Activated naive CD8-positive, alpha-beta T cell treated with anti-CD3 and anti-CD28 coated beads, Interleukin-2, amount 50 U/mL, for 24 hours (primary cell): ENCODE measurements at regions not wholly inside any gene's neighbourhood (a gene's known extent, or its start where the extent isn't known, plus 50 kb on each side); places are given as distances from the start of the nearest gene placed in this dataset.
"Not testable (repeated sequence)": the region's sequence is repeated elsewhere in the genome, so short reads cannot be mapped to it uniquely, and the experiment has no call there.

Experiments used
- ATAC-seq: fragments of 150-1000 bp; cut with Tn5 transposase; one replicate; pipeline ENCODE4 v1.10.0; 2021
- DNase-seq: peaks from one replicate; pipeline ENCODE4 v3.0.0; 2021
- H3K27ac Mint-ChIP-seq: one replicate; pipeline ENCODE4 v1.8.0; 2021; ENCODE audit warnings: mild to moderate bottlenecking, mixed read lengths
- H3K27me3 Mint-ChIP-seq: one replicate; pipeline ENCODE4 v1.8.0; 2021; ENCODE audit warnings: mixed read lengths
- H3K36me3 Mint-ChIP-seq: one replicate; pipeline ENCODE4 v1.8.0; 2021; ENCODE audit warnings: low read depth, mixed read lengths
- H3K4me1 Mint-ChIP-seq: one replicate; pipeline ENCODE4 v1.8.0; 2021; ENCODE audit warnings: mixed read lengths
- H3K4me3 Mint-ChIP-seq: one replicate; pipeline ENCODE4 v1.8.0; 2021; ENCODE audit warnings: mild to moderate bottlenecking, moderate library complexity, mixed read lengths
- H3K9me3 Mint-ChIP-seq: one replicate; pipeline ENCODE4 v1.8.0; 2021; ENCODE audit warnings: mixed read lengths

DNA sequence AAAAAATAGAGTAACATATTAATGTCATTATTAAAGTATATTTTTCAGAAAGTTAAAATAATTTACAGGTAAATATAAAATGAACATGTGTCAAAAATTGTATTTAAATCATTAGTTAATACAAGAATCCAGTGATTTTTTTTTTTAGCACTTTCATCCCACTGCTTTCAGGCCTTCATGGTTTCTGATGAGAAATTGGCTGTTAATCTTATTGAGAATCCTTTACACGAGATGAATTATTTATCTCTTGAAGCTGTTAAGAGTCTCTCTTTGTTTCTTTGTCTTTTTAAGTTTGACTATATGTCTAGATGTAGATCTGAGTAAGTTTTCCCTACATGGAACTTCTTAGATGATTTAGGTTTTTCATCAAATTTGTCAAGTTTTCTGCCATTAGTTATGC lies 578.5 kb upstream of the KCND2 start:
- Mint-ChIP-seq H3K9me3 (peaks cover 11% of the 10 kb centered on the region), H3K27ac (no peak overlapping the region), H3K36me3 (no peaks in the 10 kb centered on the region), H3K27me3 (no peaks in the 10 kb centered on the region), H3K4me3 (no peak overlapping the region), H3K4me1 (no peaks in the 10 kb centered on the region)
- DNase-seq: no peak
- ATAC-seq: no peak

GRCh38 chr7:119696336-119696735 lies 576.6 kb upstream of the KCND2 start:
- Mint-ChIP-seq H3K27ac (no peak overlapping the region), H3K9me3 (peaks cover 11% of the 10 kb centered on the region), H3K36me3 (no peaks in the 10 kb centered on the region), H3K27me3 (no peaks in the 10 kb centered on the region), H3K4me1 (no peaks in the 10 kb centered on the region), H3K4me3 (no peak overlapping the region)
- ATAC-seq: no peak
- no peak for DNase-seq

GRCh38 chr7:119703895-119704294 lies 569.1 kb upstream of the KCND2 start:
- Mint-ChIP-seq H3K36me3 (no peaks in the 10 kb centered on the region), H3K9me3 (peaks cover 15% of the 10 kb centered on the region), H3K27ac (no peak overlapping the region), H3K4me3 (no peak overlapping the region), H3K27me3 (no peaks in the 10 kb centered on the region), H3K4me1 (no peaks in the 10 kb centered on the region)
- no peak for DNase-seq
- ATAC-seq: no peak

DNA sequence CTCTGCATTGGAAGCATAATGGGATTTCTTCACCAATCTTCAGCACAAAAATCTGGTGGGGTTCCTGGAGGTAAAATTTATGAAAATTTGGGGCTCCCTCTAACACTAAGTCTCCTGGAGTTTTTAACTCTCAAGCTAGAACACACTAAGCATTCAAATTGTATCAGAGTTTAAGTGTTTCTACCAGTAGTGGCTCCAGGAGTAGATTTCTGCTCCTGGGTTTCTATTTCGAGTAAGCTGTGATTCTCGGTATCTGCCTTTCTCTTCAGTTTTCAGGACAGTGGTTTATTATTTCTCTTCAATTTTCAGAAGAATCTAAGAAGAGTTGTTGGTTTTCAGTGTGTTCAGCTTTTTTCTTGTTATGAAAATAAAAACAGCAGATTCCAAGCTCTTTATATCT lies 566.4 kb upstream of the KCND2 start:
- peaks cover 15% of the 10 kb centered on the region for H3K9me3 Mint-ChIP-seq

GRCh38 chr7:119708891-119709290 lies 564.1 kb upstream of the KCND2 start:
- no peak overlapping the region for H3K27ac Mint-ChIP-seq
- H3K4me3 Mint-ChIP-seq: no peak overlapping the region
- no peaks in the 10 kb centered on the region for H3K4me1 Mint-ChIP-seq
- H3K27me3 Mint-ChIP-seq: no peaks in the 10 kb centered on the region
- H3K36me3 Mint-ChIP-seq: no peaks in the 10 kb centered on the region
- peaks cover 20% of the 10 kb centered on the region for H3K9me3 Mint-ChIP-seq
- ATAC-seq (no peak), DNase-seq (no peak)

More for the DNA sequence above, 566.4 kb upstream of the KCND2 start:
- H3K4me3 Mint-ChIP-seq: no peak overlapping the region
- no peak for DNase-seq
- no peaks in the 10 kb centered on the region for H3K36me3 Mint-ChIP-seq
- H3K27me3 Mint-ChIP-seq: no peaks in the 10 kb centered on the region
- H3K4me1 Mint-ChIP-seq: no peaks in the 10 kb centered on the region
- no peak for ATAC-seq
- H3K27ac Mint-ChIP-seq: no peak overlapping the region

GRCh38 chr7:119711104-119711503 lies 561.9 kb upstream of the KCND2 start:
- no peaks in the 10 kb centered on the region for H3K36me3 Mint-ChIP-seq
- DNase-seq (no peak), ATAC-seq (no peak)
- no peak overlapping the region for H3K27ac Mint-ChIP-seq
- peaks cover 17% of the 10 kb centered on the region for H3K9me3 Mint-ChIP-seq
- no peaks in the 10 kb centered on the region for H3K27me3 Mint-ChIP-seq
- H3K4me1 Mint-ChIP-seq: no peaks in the 10 kb centered on the region
- H3K4me3 Mint-ChIP-seq: no peak overlapping the region

DNA sequence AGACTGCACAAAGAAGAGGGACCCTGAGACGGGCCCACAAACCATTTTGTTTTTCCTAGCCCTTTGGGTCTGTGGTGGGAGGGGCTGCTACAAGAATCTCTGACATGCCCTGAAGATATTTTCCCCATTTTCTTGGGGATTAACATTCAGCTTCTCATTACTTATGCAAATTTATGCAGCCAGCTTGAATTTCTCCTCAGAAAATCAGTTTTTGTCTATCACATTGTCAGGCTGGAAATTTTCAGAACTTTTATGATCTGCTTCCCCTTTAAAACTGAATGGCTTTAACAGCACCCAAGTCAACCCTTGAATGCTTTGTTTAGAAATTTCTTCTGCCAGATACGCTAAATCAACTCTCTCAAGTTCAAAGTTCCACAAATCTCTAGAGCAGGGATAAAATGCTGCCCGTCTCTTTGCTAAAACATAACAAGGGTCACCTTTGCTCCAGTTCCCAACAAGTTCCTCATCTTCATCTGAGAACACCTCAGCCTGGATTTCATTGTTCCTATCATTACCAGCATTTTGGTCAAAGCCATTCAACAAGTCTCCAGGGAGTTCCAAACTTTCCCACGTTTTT lies 560.0 kb upstream of the KCND2 start:
- DNase-seq (no peak), ATAC-seq (no peak)
- H3K36me3 Mint-ChIP-seq: no peaks in the 10 kb centered on the region
- no peaks in the 10 kb centered on the region for H3K4me1 Mint-ChIP-seq
- H3K27ac Mint-ChIP-seq: no peak overlapping the region
- H3K4me3 Mint-ChIP-seq: no peak overlapping the region
- no peaks in the 10 kb centered on the region for H3K27me3 Mint-ChIP-seq
- H3K9me3 Mint-ChIP-seq: peaks cover 17% of the 10 kb centered on the region

GRCh38 chr7:119713606-119714005 lies 559.4 kb upstream of the KCND2 start:
- Mint-ChIP-seq H3K36me3 (no peaks in the 10 kb centered on the region), H3K9me3 (peaks cover 14% of the 10 kb centered on the region), H3K27me3 (no peaks in the 10 kb centered on the region), H3K4me1 (no peaks in the 10 kb centered on the region), H3K4me3 (no peak overlapping the region), H3K27ac (no peak overlapping the region)
- ATAC-seq: no peak
- no peak for DNase-seq

- Mint-ChIP-seq H3K36me3 (no peaks in the 10 kb centered on the region), H3K9me3 (no peaks in the 10 kb centered on the region), H3K27me3 (no peaks in the 10 kb centered on the region), H3K4me3 (no peak overlapping the region), H3K4me1 (no peaks in the 10 kb centered on the region), H3K27ac (no peak overlapping the region)
- ATAC-seq: no peak
- no peak for DNase-seq
Observed at GRCh38 chr7:119720541-119720940, 552.4 kb upstream of the KCND2 start.

- H3K4me1 Mint-ChIP-seq: no peaks in the 10 kb centered on the region
- no peaks in the 10 kb centered on the region for H3K9me3 Mint-ChIP-seq
- H3K36me3 Mint-ChIP-seq: no peaks in the 10 kb centered on the region
- ATAC-seq: no peak
- no peak overlapping the region for H3K4me3 Mint-ChIP-seq
- no peak overlapping the region for H3K27ac Mint-ChIP-seq
- H3K27me3 Mint-ChIP-seq: no peaks in the 10 kb centered on the region
- no peak for DNase-seq
Observed at GRCh38 chr7:119724041-119724792, 548.8 kb upstream of the KCND2 start.

DNA sequence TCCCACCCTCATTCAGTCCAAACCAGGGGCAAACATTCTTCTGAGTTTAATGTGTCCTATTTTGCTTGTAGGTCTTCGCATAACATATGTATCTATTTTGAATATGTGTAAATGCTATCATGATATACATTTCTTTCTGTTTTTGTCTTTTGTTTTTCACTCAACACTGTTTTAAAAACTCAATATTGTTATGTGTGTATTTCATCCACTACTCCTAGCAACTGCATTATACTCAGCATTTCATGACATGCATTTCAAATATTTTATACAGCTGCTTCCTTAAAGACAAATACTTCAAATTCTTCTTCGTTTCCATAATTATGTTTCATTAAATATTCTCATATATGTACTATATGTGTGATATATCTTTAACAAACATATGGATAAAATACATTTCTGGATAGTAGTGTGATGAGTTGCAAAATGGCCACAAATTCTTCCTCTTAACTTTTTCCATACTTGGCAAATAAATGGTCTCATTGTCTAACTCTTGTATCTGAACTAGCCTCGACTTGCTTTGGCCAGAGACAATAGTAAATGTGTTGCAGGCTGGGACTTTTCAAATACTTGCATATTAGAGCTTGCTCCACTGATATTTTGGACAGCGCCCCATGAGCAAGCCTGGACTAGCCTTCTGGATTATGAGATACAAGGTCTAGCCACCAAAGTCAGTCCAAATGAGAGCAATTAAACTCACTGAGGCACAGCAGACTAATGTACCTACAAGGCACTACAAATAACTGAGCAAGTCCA lies 539.7 kb upstream of the KCND2 start:
- H3K4me3 Mint-ChIP-seq: no peak overlapping the region
- peaks cover 15% of the 10 kb centered on the region for H3K9me3 Mint-ChIP-seq
- no peak for DNase-seq
- H3K36me3 Mint-ChIP-seq: no peaks in the 10 kb centered on the region
- H3K27ac Mint-ChIP-seq: no peak overlapping the region
- no peaks in the 10 kb centered on the region for H3K27me3 Mint-ChIP-seq
- no peak for ATAC-seq
- H3K4me1 Mint-ChIP-seq: no peaks in the 10 kb centered on the region

- Mint-ChIP-seq H3K4me1 (no peaks in the 10 kb centered on the region), H3K27ac (no peak overlapping the region), H3K9me3 (peaks cover 10% of the 10 kb centered on the region), H3K4me3 (no peak overlapping the region), H3K36me3 (no peaks in the 10 kb centered on the region), H3K27me3 (no peaks in the 10 kb centered on the region)
- ATAC-seq (no peak), DNase-seq (no peak)
Observed at GRCh38 chr7:119737390-119737789, 535.6 kb upstream of the KCND2 start.

DNA sequence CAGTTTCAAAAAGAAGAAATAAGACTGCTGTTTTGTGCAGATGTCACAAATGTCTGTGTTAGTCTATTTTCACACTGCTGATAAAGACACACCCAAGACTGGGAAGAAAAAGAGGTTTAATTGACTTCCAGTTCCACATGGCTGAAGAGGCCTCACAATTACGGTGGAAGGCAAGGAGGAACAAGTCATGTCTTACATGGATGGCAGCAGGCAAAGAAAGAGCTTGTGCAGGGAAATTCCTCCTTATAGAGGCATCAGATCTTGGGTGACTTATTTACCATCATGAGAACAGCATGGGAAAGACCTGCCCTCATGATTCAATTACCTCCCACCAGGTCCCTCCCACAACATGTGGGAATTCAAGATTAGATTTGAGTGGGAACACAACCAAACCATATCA lies 527.7 kb upstream of the KCND2 start:
- DNase-seq, H3K4me1 Mint-ChIP-seq, H3K27ac Mint-ChIP-seq, H3K27me3 Mint-ChIP-seq, ATAC-seq, H3K36me3 Mint-ChIP-seq, H3K4me3 Mint-ChIP-seq, H3K9me3 Mint-ChIP-seq: not testable (repeated sequence)

DNA sequence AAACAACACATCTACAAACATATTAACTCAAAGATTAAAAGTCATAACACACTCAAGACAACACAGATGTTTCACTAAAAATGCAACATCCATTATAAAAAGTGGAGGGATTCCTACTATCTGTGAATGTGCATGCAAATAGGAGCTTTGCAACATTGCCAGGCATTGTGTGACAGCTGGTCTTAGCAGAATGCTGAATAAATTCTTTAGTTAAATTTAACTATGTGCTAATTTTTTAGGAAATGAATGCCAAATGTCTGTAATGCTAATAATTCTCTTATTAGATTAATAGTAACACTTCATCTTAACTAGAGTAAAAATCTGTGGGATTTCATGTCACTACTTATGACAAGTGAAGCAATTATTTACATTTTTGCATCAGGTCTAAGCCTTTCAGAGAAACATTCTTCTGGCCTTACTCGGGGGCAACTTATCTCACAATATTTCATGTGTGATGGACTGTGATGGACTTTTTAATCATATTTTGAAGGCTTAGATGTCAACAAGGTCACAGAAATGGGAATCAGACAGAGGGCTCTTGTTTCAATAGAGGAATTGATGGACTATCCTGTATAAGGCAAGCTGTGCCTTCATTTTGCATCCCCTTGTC lies 524.6 kb upstream of the KCND2 start:
- ATAC-seq (no peak), DNase-seq (no peak)
- H3K4me1 Mint-ChIP-seq: no peaks in the 10 kb centered on the region
- H3K27me3 Mint-ChIP-seq: no peaks in the 10 kb centered on the region
- no peaks in the 10 kb centered on the region for H3K36me3 Mint-ChIP-seq
- H3K4me3 Mint-ChIP-seq: no peak overlapping the region
- H3K27ac Mint-ChIP-seq: no peak overlapping the region
- peaks cover 2% of the 10 kb centered on the region for H3K9me3 Mint-ChIP-seq

- Mint-ChIP-seq H3K4me3 (no peak overlapping the region), H3K27me3 (no peaks in the 10 kb centered on the region), H3K9me3 (peaks cover 6% of the 10 kb centered on the region), H3K27ac (no peak overlapping the region), H3K36me3 (no peaks in the 10 kb centered on the region), H3K4me1 (no peaks in the 10 kb centered on the region)
- DNase-seq (no peak), ATAC-seq (no peak)
Observed at GRCh38 chr7:119748991-119749390, 524.0 kb upstream of the KCND2 start.
